ENCODE measurements at regions not wholly inside any gene's neighbourhood (a gene's known extent, or its start where the extent isn't known, plus 50 kb on each side); places are given as distances from the start of the nearest gene placed in this dataset.
A peak's percentile ranks its signal among the peaks of the same experiment; 100 is the strongest.
"Not testable (repeated sequence)": the region's sequence is repeated elsewhere in the genome, so short reads cannot be mapped to it uniquely, and the experiment has no call there.

- Histone ChIP-seq H3K4me3 (ENCODE audit: low read length) (no peak overlapping the region), H3K4me1 (ENCODE audit: control insufficient read depth, insufficient read depth, low read length) (no peaks in the 10 kb centered on the region), H3K9me3 (ENCODE audit: control insufficient read depth, low read length) (no peaks in the 10 kb centered on the region), H3K27me3 (ENCODE audit: control insufficient read depth, insufficient read depth) (no peaks in the 10 kb centered on the region), H3K27ac (ENCODE audit: low read length) (no peak overlapping the region)
- intact Hi-C loops (cut with DNase I) = no loop called here
- DNase-seq (no peak), ATAC-seq (no peak)
- 69% methylated on average over 1 of the region's 1 CpG for WGBS
Measured at GRCh38 chr6:126876446-126876845, 242.0 kb upstream of the RSPO3 start.

- 82% methylated on average over 3 of the region's 3 CpGs for WGBS
- H3K4me3 ChIP-seq (ENCODE audit: low read length) = no peak overlapping the region
- DNase-seq (no peak), ATAC-seq (no peak)
- intact Hi-C loops (cut with DNase I) = no loop called here
- H3K27ac ChIP-seq (ENCODE audit: low read length) = no peak overlapping the region
- no peaks in the 10 kb centered on the region for H3K9me3 ChIP-seq (ENCODE audit: control insufficient read depth, low read length)
- no peaks in the 10 kb centered on the region for H3K4me1 ChIP-seq (ENCODE audit: control insufficient read depth, insufficient read depth, low read length)
- no peaks in the 10 kb centered on the region for H3K27me3 ChIP-seq (ENCODE audit: control insufficient read depth, insufficient read depth)
Measured at GRCh38 chr6:126880964-126881363, 237.5 kb upstream of the RSPO3 start.

- no peak overlapping the region for H3K27ac ChIP-seq (ENCODE audit: low read length)
- H3K4me3 ChIP-seq (ENCODE audit: low read length) = no peak overlapping the region
- intact Hi-C loops (cut with DNase I) = no loop called here
- DNase-seq (no peak), ATAC-seq (no peak)
- H3K4me1 ChIP-seq (ENCODE audit: control insufficient read depth, insufficient read depth, low read length) = no peaks in the 10 kb centered on the region
- no peaks in the 10 kb centered on the region for H3K27me3 ChIP-seq (ENCODE audit: control insufficient read depth, insufficient read depth)
- H3K9me3 ChIP-seq (ENCODE audit: control insufficient read depth, low read length) = no peaks in the 10 kb centered on the region
- 95% methylated on average over 1 of the region's 1 CpG for WGBS
Measured at GRCh38 chr6:126886106-126886505, 232.4 kb upstream of the RSPO3 start.

- H3K9me3 ChIP-seq (ENCODE audit: control insufficient read depth, low read length) = no peaks in the 10 kb centered on the region
- no peak for DNase-seq
- 54% methylated on average over 5 of the region's 5 CpGs for WGBS
- no peak for ATAC-seq
- H3K4me1 ChIP-seq (ENCODE audit: control insufficient read depth, insufficient read depth, low read length) = no peaks in the 10 kb centered on the region
- H3K27me3 ChIP-seq (ENCODE audit: control insufficient read depth, insufficient read depth) = no peaks in the 10 kb centered on the region
- intact Hi-C loops (cut with DNase I) = no loop called here
- H3K27ac ChIP-seq (ENCODE audit: low read length) = no peak overlapping the region
- H3K4me3 ChIP-seq (ENCODE audit: low read length) = no peak overlapping the region
Measured at GRCh38 chr6:126888727-126889725, 229.4 kb upstream of the RSPO3 start.

- DNase-seq (peak in 1 of 3 donors; percentile 41), ATAC-seq (no peak)
- Histone ChIP-seq H3K27ac (ENCODE audit: low read length) (no peak overlapping the region), H3K4me3 (ENCODE audit: low read length) (no peak overlapping the region), H3K9me3 (ENCODE audit: control insufficient read depth, low read length) (no peaks in the 10 kb centered on the region), H3K27me3 (ENCODE audit: control insufficient read depth, insufficient read depth) (no peaks in the 10 kb centered on the region), H3K4me1 (ENCODE audit: control insufficient read depth, insufficient read depth, low read length) (no peaks in the 10 kb centered on the region)
- 89% methylated on average over 2 of the region's 2 CpGs for WGBS
- intact Hi-C loops (cut with DNase I) = no loop called here
Measured at GRCh38 chr6:126890055-126890454, 228.4 kb upstream of the RSPO3 start.

GRCh38 chr6:126891158-126891557 is 227.3 kb upstream of the RSPO3 start:
- Histone ChIP-seq H3K27ac (ENCODE audit: low read length) (no peak overlapping the region), H3K27me3 (ENCODE audit: control insufficient read depth, insufficient read depth) (no peaks in the 10 kb centered on the region), H3K9me3 (ENCODE audit: control insufficient read depth, low read length) (no peaks in the 10 kb centered on the region), H3K4me3 (ENCODE audit: low read length) (no peak overlapping the region), H3K4me1 (ENCODE audit: control insufficient read depth, insufficient read depth, low read length) (no peaks in the 10 kb centered on the region)
- no peak for ATAC-seq
- no peak for DNase-seq
- intact Hi-C loops (cut with DNase I) = no loop called here
- WGBS = 72% methylated on average over 1 of the region's 1 CpG

GRCh38 chr6:126892869-126893268 is 225.6 kb upstream of the RSPO3 start:
- H3K9me3 ChIP-seq (ENCODE audit: control insufficient read depth, low read length); ATAC-seq; H3K4me3 ChIP-seq (ENCODE audit: low read length); H3K27ac ChIP-seq (ENCODE audit: low read length); DNase-seq; H3K4me1 ChIP-seq (ENCODE audit: control insufficient read depth, insufficient read depth, low read length); intact Hi-C loops (cut with DNase I); H3K27me3 ChIP-seq (ENCODE audit: control insufficient read depth, insufficient read depth): not testable (repeated sequence)
- 95% methylated on average over 5 of the region's 5 CpGs for WGBS

- no peak for ATAC-seq
- H3K9me3 ChIP-seq (ENCODE audit: control insufficient read depth, low read length) = no peaks in the 10 kb centered on the region
- no peaks in the 10 kb centered on the region for H3K27me3 ChIP-seq (ENCODE audit: control insufficient read depth, insufficient read depth)
- no peak for DNase-seq
- no peaks in the 10 kb centered on the region for H3K4me1 ChIP-seq (ENCODE audit: control insufficient read depth, insufficient read depth, low read length)
- WGBS = 76% methylated on average over 4 of the region's 4 CpGs
- intact Hi-C loops (cut with DNase I) = no loop called here
- no peak overlapping the region for H3K4me3 ChIP-seq (ENCODE audit: low read length)
- no peak overlapping the region for H3K27ac ChIP-seq (ENCODE audit: low read length)
Measured at GRCh38 chr6:126897758-126898157, 220.7 kb upstream of the RSPO3 start.

GRCh38 chr6:126904176-126904575 is 214.3 kb upstream of the RSPO3 start:
- 89% methylated on average over 1 of the region's 1 CpG for WGBS
- H3K4me3 ChIP-seq (ENCODE audit: low read length) = no peak overlapping the region
- no peaks in the 10 kb centered on the region for H3K27me3 ChIP-seq (ENCODE audit: control insufficient read depth, insufficient read depth)
- DNase-seq (no peak), ATAC-seq (no peak)
- H3K27ac ChIP-seq (ENCODE audit: low read length) = no peak overlapping the region
- H3K9me3 ChIP-seq (ENCODE audit: control insufficient read depth, low read length) = no peaks in the 10 kb centered on the region
- H3K4me1 ChIP-seq (ENCODE audit: control insufficient read depth, insufficient read depth, low read length) = no peaks in the 10 kb centered on the region
- intact Hi-C loops (cut with DNase I) = no loop called here

- Histone ChIP-seq H3K9me3 (ENCODE audit: control insufficient read depth, low read length) (no peaks in the 10 kb centered on the region), H3K27me3 (ENCODE audit: control insufficient read depth, insufficient read depth) (no peaks in the 10 kb centered on the region), H3K4me3 (ENCODE audit: low read length) (no peak overlapping the region), H3K27ac (ENCODE audit: low read length) (no peak overlapping the region), H3K4me1 (ENCODE audit: control insufficient read depth, insufficient read depth, low read length) (no peaks in the 10 kb centered on the region)
- intact Hi-C loops (cut with DNase I) = no loop called here
- no peak for ATAC-seq
- DNase-seq = no peak
- WGBS = 64% methylated on average over 4 of the region's 4 CpGs
Measured at GRCh38 chr6:126905917-126906316, 212.6 kb upstream of the RSPO3 start.

- H3K4me1 ChIP-seq (ENCODE audit: control insufficient read depth, insufficient read depth, low read length) = no peaks in the 10 kb centered on the region
- DNase-seq = no peak
- no peak overlapping the region for H3K27ac ChIP-seq (ENCODE audit: low read length)
- H3K9me3 ChIP-seq (ENCODE audit: control insufficient read depth, low read length) = no peaks in the 10 kb centered on the region
- H3K27me3 ChIP-seq (ENCODE audit: control insufficient read depth, insufficient read depth) = no peaks in the 10 kb centered on the region
- WGBS = 49% methylated on average over 1 of the region's 1 CpG
- no peak overlapping the region for H3K4me3 ChIP-seq (ENCODE audit: low read length)
- ATAC-seq = no peak
- intact Hi-C loops (cut with DNase I) = no loop called here
Measured at GRCh38 chr6:126907312-126907711, 211.2 kb upstream of the RSPO3 start.

All from right cardiac atrium (tissue), 5 donors.